A673 (cell line): ENCODE measurements at regions not wholly inside any gene's neighbourhood (a gene's known extent, or its start where the extent isn't known, plus 50 kb on each side); places are given as distances from the start of the nearest gene placed in this dataset.
"Not testable (repeated sequence)": the region's sequence is repeated elsewhere in the genome, so short reads cannot be mapped to it uniquely, and the experiment has no call there.

ENCODE experiments used
- BruUV-seq: library from RNA; stranded (reverse); fragments of 400-500 nt; replicated peaks from 2 replicates; lab custom pipeline; 2021; lab: Mats Ljungman, UMichigan
- CTCF ChIA-PET: fragments of 300-600 bp; sonication (Branson Sonifier 250); formaldehyde crosslinking; loops from one replicate; lab custom pipeline; 2022; ENCODE audit warnings: antibody characterized with exemption; lab: Charles Lee
- POLR2A ChIA-PET: fragments of 300-600 bp; sonication (Branson Sonifier 250); formaldehyde crosslinking; loops from one replicate; lab custom pipeline; 2022; ENCODE audit warnings: antibody characterized with exemption; ENCODE audit not compliant: low non-redundant PET; lab: Charles Lee
- DNase-seq: peaks from one replicate; pipeline ENCODE4 v3.0.0-alpha.2; 2015; ENCODE audit warnings: low spot score
- H3K27ac ChIP-seq: fragments of 200-600 bp; sonication (generic); 2 replicates; pipeline ENCODE4 v1.5.1; 2016; ENCODE audit warnings: mixed run types, low read depth, mild to moderate bottlenecking, mixed read lengths, antibody characterized with exemption, low read length; ENCODE audit not compliant: poor library complexity, severe bottlenecking
- H3K27me3 ChIP-seq: fragments of 200-600 bp; sonication (generic); replicated peaks from 2 replicates; pipeline ENCODE4 v1.6.1; 2017; ENCODE audit warnings: mixed run types, low read depth, mild to moderate bottlenecking, mixed read lengths, antibody characterized with exemption, low read length; ENCODE audit not compliant: insufficient read depth, poor library complexity
- H3K36me3 ChIP-seq: fragments of 200-600 bp; sonication (generic); 2 replicates; pipeline ENCODE4 v1.6.1; 2016; ENCODE audit warnings: mixed run types, mild to moderate bottlenecking, mixed read lengths, antibody characterized with exemption, low read length; ENCODE audit not compliant: insufficient read depth, poor library complexity, severe bottlenecking
- H3K4me1 ChIP-seq: fragments of 200-600 bp; sonication (generic); 2 replicates; pipeline ENCODE4 v1.6.1; 2017; ENCODE audit warnings: mixed run types, mild to moderate bottlenecking, mixed read lengths, antibody characterized with exemption, low read length; ENCODE audit not compliant: insufficient read depth, poor library complexity, severe bottlenecking
- H3K4me3 ChIP-seq: fragments of 200-600 bp; sonication (generic); 2 replicates; pipeline ENCODE4 v1.5.1; 2016; ENCODE audit warnings: low read depth, mixed run types, mild to moderate bottlenecking, mixed read lengths, low read length; ENCODE audit not compliant: poor library complexity, severe bottlenecking
- H3K9me3 ChIP-seq: fragments of 200-600 bp; sonication (generic); 2 replicates; pipeline ENCODE4 v1.6.1; 2016; ENCODE audit warnings: mixed run types, low read depth, mild to moderate bottlenecking, mixed read lengths, antibody characterized with exemption, low read length; ENCODE audit not compliant: poor library complexity, severe bottlenecking
- CTCF ChIP-seq: fragments of 300-800, 200-600 bp; sonication (generic); conservative IDR thresholded peaks from 2 replicates; pipeline ENCODE4 v1.5.1; 2017; ENCODE audit warnings: low read depth, mild to moderate bottlenecking, antibody characterized with exemption, low read length, moderate library complexity, mixed read lengths
- EZH2 ChIP-seq: fragments of 200-600 bp; sonication (generic); IDR thresholded peaks from 2 replicates; pipeline ENCODE4 v1.6.1; 2017; ENCODE audit warnings: borderline replicate concordance, low read depth, mild to moderate bottlenecking, mixed read lengths, antibody characterized with exemption, low read length; ENCODE audit not compliant: poor library complexity, severe bottlenecking
- intact Hi-C: fragments of 100-400 bp; cut with micrococcal nuclease; formaldehyde crosslinking; loops from one replicate; pipeline ENCODE4 v1.10.0; 2022; ENCODE audit not compliant: unreplicated experiment

GRCh38 chr18:37836071-37836970 lies 270.7 kb upstream of the CELF4 start:
- POLR2A ChIA-PET = no interaction called here
- intact Hi-C loops = no loop called here
- no peaks in the 10 kb centered on the region for H3K4me1 ChIP-seq
- DNase-seq = no peak
- H3K27ac ChIP-seq = no peak overlapping the region
- CTCF ChIA-PET = no interaction called here
- no peaks in the 10 kb centered on the region for H3K36me3 ChIP-seq
- BruUV-seq = no TSS peak
- H3K4me3 ChIP-seq = no peak overlapping the region
- no peak for TF ChIP-seq CTCF
- no peak for TF ChIP-seq EZH2
- no peaks in the 10 kb centered on the region for H3K27me3 ChIP-seq
- H3K9me3 ChIP-seq = peaks cover 3% of the 10 kb centered on the region

GRCh38 chr18:37832010-37832695 lies 266.6 kb upstream of the CELF4 start:
- CTCF ChIA-PET, DNase-seq, BruUV-seq, H3K27me3 ChIP-seq, H3K4me1 ChIP-seq, H3K9me3 ChIP-seq, H3K36me3 ChIP-seq, H3K27ac ChIP-seq, POLR2A ChIA-PET, H3K4me3 ChIP-seq, intact Hi-C loops: not testable (repeated sequence)

- Histone ChIP-seq H3K36me3 (no peaks in the 10 kb centered on the region), H3K27ac (no peak overlapping the region), H3K27me3 (no peaks in the 10 kb centered on the region), H3K4me3 (no peak overlapping the region), H3K9me3 (peaks cover 15% of the 10 kb centered on the region), H3K4me1 (no peaks in the 10 kb centered on the region)
- BruUV-seq = no TSS peak
- POLR2A ChIA-PET = no interaction called here
- CTCF ChIA-PET = no interaction called here
- no peak for TF ChIP-seq EZH2
- TF ChIP-seq CTCF = no peak
- intact Hi-C loops = no loop called here
- DNase-seq = no peak
These were observed 247.4 kb upstream of the CELF4 start for GRCh38 chr18:37812961-37813360.
